ENCODE measurements at regions not wholly inside any gene's neighbourhood (a gene's known extent, or its start where the extent isn't known, plus 50 kb on each side); places are given as distances from the start of the nearest gene placed in this dataset.

DNA sequence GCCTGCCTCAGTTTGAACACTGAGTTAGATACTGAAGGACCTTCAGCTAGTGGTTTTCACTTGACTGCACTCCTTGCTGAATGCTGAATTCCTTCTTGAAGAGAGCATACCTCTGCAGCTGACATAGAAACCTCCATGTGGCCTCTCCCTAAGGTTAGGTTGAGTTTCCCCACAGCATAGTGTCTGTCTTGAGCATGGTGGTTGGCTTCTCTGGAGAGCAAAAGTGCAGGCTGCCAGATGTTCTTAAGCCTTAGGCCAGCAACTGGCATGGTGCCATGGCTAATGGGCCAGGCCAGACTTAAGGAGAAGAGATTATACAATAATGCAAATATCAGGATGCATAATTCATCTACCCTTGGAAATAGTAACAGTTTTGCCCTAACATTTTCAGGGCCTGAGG, 545.6 kb upstream of the ZNF385D start:
- CTCF ChIA-PET = no interaction called here
- no peak overlapping the region for H3K4me3 Mint-ChIP-seq
- peaks cover 0 to 14% (median 4%) of the 10 kb centered on the region in 11 donors for H3K9me3 Mint-ChIP-seq
- DNase-seq = no peak
- Histone ChIP-seq H3K36me3 (ENCODE audit: control insufficient read depth in 2 of 3, insufficient read depth in 3 of 3, low read length in 3 of 3) (no peaks in the 10 kb centered on the region), H3K27me3 (ENCODE audit: control insufficient read depth in 2 of 2, insufficient read depth in 2 of 2, low read length in 2 of 2) (no peaks in the 10 kb centered on the region), H3K4me1 (ENCODE audit: control insufficient read depth in 2 of 2, insufficient read depth in 2 of 2, low read length in 2 of 2) (no peaks in the 10 kb centered on the region), H3K9me3 (ENCODE audit: control insufficient read depth in 2 of 3, low read length in 3 of 3) (no peaks in the 10 kb centered on the region), H3K27ac (ENCODE audit: low read depth, low read length) (no peak overlapping the region), H3K4me3 (ENCODE audit: low read length) (no peak overlapping the region)
- H3K36me3 Mint-ChIP-seq = no peaks in the 10 kb centered on the region
- intact Hi-C loops (cut with micrococcal nuclease) = no loop called here
- H3K27me3 Mint-ChIP-seq = no peaks in the 10 kb centered on the region
- no peak for ATAC-seq
- no peaks in the 10 kb centered on the region for H3K4me1 Mint-ChIP-seq
- POLR2A ChIA-PET = no interaction called here
- H3K27ac Mint-ChIP-seq = no peak overlapping the region

DNA sequence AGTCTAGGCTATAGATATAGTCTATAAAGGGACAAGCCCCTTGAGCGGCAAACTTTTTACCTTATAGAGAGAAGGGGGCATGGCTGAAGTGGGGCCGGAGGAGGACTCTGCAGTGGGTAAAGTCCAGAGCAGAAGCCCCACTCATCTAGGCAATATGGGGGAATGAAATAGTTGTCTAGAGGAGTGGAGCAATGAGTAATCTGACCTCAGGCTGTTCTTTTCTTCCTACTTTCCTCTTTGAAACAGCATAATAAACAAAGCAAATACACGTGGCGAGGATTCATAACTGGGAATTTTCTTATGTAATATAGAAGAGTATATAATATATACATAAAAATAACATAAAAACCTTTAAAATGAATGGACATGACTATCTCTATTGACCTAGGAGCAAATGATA, 546.4 kb upstream of the ZNF385D start:
- DNase-seq = no peak
- Histone ChIP-seq H3K4me3 (ENCODE audit: low read length) (no peak overlapping the region), H3K27ac (ENCODE audit: low read depth, low read length) (no peak overlapping the region), H3K4me1 (ENCODE audit: control insufficient read depth in 2 of 2, insufficient read depth in 2 of 2, low read length in 2 of 2) (no peaks in the 10 kb centered on the region), H3K36me3 (ENCODE audit: control insufficient read depth in 2 of 3, insufficient read depth in 3 of 3, low read length in 3 of 3) (no peaks in the 10 kb centered on the region), H3K9me3 (ENCODE audit: control insufficient read depth in 2 of 3, low read length in 3 of 3) (no peaks in the 10 kb centered on the region), H3K27me3 (ENCODE audit: control insufficient read depth in 2 of 2, insufficient read depth in 2 of 2, low read length in 2 of 2) (no peaks in the 10 kb centered on the region)
- no peak overlapping the region for H3K4me3 Mint-ChIP-seq
- ATAC-seq = no peak
- peaks cover 0 to 14% (median 4%) of the 10 kb centered on the region in 11 donors for H3K9me3 Mint-ChIP-seq
- no peaks in the 10 kb centered on the region for H3K36me3 Mint-ChIP-seq
- no peaks in the 10 kb centered on the region for H3K27me3 Mint-ChIP-seq
- no peak overlapping the region for H3K27ac Mint-ChIP-seq
- POLR2A ChIA-PET = no interaction called here
- H3K4me1 Mint-ChIP-seq = no peaks in the 10 kb centered on the region
- CTCF ChIA-PET = no interaction called here
- intact Hi-C loops (cut with micrococcal nuclease) = no loop called here

DNA sequence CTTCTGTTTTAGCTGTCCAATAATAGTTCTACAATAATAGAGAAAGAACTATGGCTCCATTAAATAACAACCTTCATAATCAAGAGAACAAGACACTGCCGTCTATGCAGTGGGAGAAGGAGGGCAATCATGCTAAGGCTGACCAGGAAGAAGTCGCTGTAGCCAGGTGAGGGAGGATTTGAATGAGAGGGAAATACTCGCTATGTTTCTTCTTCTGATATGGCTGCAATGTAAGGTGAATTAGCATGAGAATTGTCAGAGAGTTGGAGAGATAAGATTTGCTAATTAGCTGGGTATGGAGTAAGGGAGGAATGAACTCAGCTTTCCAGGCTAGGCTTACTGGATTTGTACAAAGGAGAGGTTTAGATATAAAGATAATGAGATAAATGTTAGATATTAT, 555.4 kb upstream of the ZNF385D start:
- CTCF ChIA-PET = no interaction called here

DNA sequence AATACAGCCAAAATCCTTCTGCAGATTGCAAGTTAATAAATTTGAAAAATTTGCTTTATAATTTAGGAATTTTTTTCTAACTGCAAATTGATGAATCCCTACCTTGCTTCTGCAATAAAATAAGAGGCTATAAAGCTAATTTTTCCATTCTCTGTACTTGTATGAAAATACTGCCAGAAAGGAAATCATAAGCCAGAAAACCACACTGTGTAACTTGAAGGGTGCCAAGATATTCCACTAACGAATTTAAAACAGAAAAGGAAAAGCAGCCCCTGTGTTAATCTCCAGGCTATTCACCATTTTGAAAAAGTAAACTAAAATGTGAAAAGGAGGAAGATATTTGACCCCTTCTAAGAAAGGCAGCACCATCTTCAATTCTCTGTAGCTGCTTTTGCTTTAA, 557.9 kb upstream of the ZNF385D start:
- POLR2A ChIA-PET = no interaction called here
- CTCF ChIA-PET = no interaction called here
- H3K4me1 Mint-ChIP-seq = no peaks in the 10 kb centered on the region

More for the DNA sequence above, 555.4 kb upstream of the ZNF385D start:
- DNase-seq (no peak), ATAC-seq (no peak)
- Histone ChIP-seq H3K4me1 (ENCODE audit: control insufficient read depth in 2 of 2, insufficient read depth in 2 of 2, low read length in 2 of 2) (no peaks in the 10 kb centered on the region), H3K27ac (ENCODE audit: low read depth, low read length) (no peak overlapping the region), H3K36me3 (ENCODE audit: control insufficient read depth in 2 of 3, insufficient read depth in 3 of 3, low read length in 3 of 3) (no peaks in the 10 kb centered on the region), H3K27me3 (ENCODE audit: control insufficient read depth in 2 of 2, insufficient read depth in 2 of 2, low read length in 2 of 2) (no peaks in the 10 kb centered on the region), H3K9me3 (ENCODE audit: control insufficient read depth in 2 of 3, low read length in 3 of 3) (no peaks in the 10 kb centered on the region), H3K4me3 (ENCODE audit: low read length) (no peak overlapping the region)
- Mint-ChIP-seq H3K36me3 (no peaks in the 10 kb centered on the region), H3K4me3 (no peak overlapping the region), H3K27me3 (no peaks in the 10 kb centered on the region), H3K27ac (no peak overlapping the region), H3K4me1 (no peaks in the 10 kb centered on the region), H3K9me3 (peaks cover 0 to 15% (median 3%) of the 10 kb centered on the region in 11 donors)
- intact Hi-C loops (cut with micrococcal nuclease) = no loop called here
- POLR2A ChIA-PET = no interaction called here

DNA sequence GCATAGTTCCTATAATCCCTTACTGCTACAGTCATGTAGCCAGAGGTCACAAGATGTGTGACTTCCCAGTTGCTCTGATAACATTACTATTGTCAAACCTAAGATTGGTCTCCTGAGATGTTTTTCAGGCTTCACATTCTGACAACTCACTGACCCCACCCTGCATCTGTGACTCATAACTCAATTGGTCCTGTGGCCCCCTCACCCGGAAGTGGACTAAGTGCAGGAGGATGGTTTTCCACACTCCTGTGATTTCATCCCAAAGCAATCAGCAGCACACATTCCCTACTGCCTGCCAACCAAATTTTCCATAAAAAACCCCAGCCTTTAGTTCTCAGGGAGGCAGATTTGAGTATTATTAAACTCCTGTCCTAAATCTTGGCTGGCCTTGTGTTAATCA, 564.9 kb upstream of the ZNF385D start:
- Mint-ChIP-seq H3K9me3 (peaks cover 0 to 16% (median 8%) of the 10 kb centered on the region in 11 donors), H3K27me3 (no peaks in the 10 kb centered on the region), H3K4me1 (no peaks in the 10 kb centered on the region), H3K4me3 (no peak overlapping the region), H3K27ac (no peak overlapping the region), H3K36me3 (no peaks in the 10 kb centered on the region)
- ATAC-seq (no peak), DNase-seq (no peak)
- Histone ChIP-seq H3K4me1 (ENCODE audit: control insufficient read depth in 2 of 2, insufficient read depth in 2 of 2, low read length in 2 of 2) (no peaks in the 10 kb centered on the region), H3K36me3 (ENCODE audit: control insufficient read depth in 2 of 3, insufficient read depth in 3 of 3, low read length in 3 of 3) (no peaks in the 10 kb centered on the region), H3K27me3 (ENCODE audit: control insufficient read depth in 2 of 2, insufficient read depth in 2 of 2, low read length in 2 of 2) (no peaks in the 10 kb centered on the region), H3K27ac (ENCODE audit: low read depth, low read length) (no peak overlapping the region), H3K4me3 (ENCODE audit: low read length) (no peak overlapping the region), H3K9me3 (ENCODE audit: control insufficient read depth in 2 of 3, low read length in 3 of 3) (peaks cover 0 to 3% (median 0%) of the 10 kb centered on the region in 3 experiments)
- intact Hi-C loops (cut with micrococcal nuclease) = no loop called here
- POLR2A ChIA-PET = no interaction called here
- CTCF ChIA-PET = no interaction called here

More for the DNA sequence above, 557.9 kb upstream of the ZNF385D start:
- no peak overlapping the region for H3K27ac ChIP-seq (ENCODE audit: low read depth, low read length)
- no peaks in the 10 kb centered on the region for H3K36me3 ChIP-seq (ENCODE audit: control insufficient read depth in 2 of 3, insufficient read depth in 3 of 3, low read length in 3 of 3)
- H3K9me3 ChIP-seq (ENCODE audit: control insufficient read depth in 2 of 3, low read length in 3 of 3) = peaks cover 0 to 3% (median 0%) of the 10 kb centered on the region in 3 experiments
- no peaks in the 10 kb centered on the region for H3K4me1 ChIP-seq (ENCODE audit: control insufficient read depth in 2 of 2, insufficient read depth in 2 of 2, low read length in 2 of 2)
- Mint-ChIP-seq H3K36me3 (no peaks in the 10 kb centered on the region), H3K27ac (no peak overlapping the region), H3K27me3 (no peaks in the 10 kb centered on the region), H3K4me3 (no peak overlapping the region), H3K9me3 (peaks cover 0 to 13% (median 6%) of the 10 kb centered on the region in 11 donors)
- no peak for ATAC-seq
- no peaks in the 10 kb centered on the region for H3K27me3 ChIP-seq (ENCODE audit: control insufficient read depth in 2 of 2, insufficient read depth in 2 of 2, low read length in 2 of 2)
- intact Hi-C loops (cut with micrococcal nuclease) = no loop called here
- no peak overlapping the region for H3K4me3 ChIP-seq (ENCODE audit: low read length)
- DNase-seq = no peak

DNA sequence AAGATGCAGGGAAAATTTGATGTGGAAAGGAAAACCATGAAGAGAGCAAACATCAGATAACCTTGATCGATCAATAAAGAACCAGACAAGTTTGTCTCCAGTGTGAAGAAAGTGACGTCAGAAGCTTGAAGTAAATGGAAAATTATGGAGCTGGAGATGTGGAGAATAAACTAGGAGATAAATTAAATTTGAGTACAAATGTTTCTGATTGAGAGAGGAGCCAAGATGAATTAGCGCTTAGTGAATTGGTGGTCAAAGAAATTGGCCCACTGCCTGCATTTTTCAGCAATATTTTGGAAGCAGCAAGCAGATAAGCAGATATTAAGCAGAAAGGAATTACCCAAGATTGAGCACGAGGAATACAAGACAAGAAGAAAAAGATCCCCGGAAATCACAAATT, 567.3 kb upstream of the ZNF385D start:
- H3K4me1 Mint-ChIP-seq = no peaks in the 10 kb centered on the region
- H3K27ac Mint-ChIP-seq = no peak overlapping the region

DNA sequence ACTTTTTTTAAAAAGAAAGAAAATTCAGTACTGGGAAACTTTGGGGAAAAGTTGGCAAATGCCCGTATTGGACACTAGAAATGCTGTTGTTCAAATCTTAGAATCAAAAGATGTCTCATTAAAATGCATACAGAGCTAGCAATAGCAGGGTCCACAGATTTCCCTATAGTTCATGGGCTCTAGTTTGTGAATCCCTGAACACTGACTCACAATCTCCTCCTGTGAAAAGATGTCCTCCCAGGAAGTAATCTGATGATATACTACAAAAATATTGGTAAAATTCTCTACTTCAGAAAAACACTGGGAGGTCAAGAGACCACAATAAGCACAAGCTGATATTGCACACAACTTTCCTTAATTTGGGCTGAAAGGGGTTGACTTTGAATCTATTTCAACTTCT, 568.4 kb upstream of the ZNF385D start:
- no peaks in the 10 kb centered on the region for H3K4me1 Mint-ChIP-seq
- intact Hi-C loops (cut with micrococcal nuclease) = no loop called here
- no peaks in the 10 kb centered on the region for H3K36me3 Mint-ChIP-seq
- peaks cover 0 to 9% (median 4%) of the 10 kb centered on the region in 11 donors for H3K9me3 Mint-ChIP-seq
- Histone ChIP-seq H3K4me3 (ENCODE audit: low read length) (no peak overlapping the region), H3K9me3 (ENCODE audit: control insufficient read depth in 2 of 3, low read length in 3 of 3) (no peaks in the 10 kb centered on the region), H3K4me1 (ENCODE audit: control insufficient read depth in 2 of 2, insufficient read depth in 2 of 2, low read length in 2 of 2) (no peaks in the 10 kb centered on the region), H3K36me3 (ENCODE audit: control insufficient read depth in 2 of 3, insufficient read depth in 3 of 3, low read length in 3 of 3) (no peaks in the 10 kb centered on the region), H3K27me3 (ENCODE audit: control insufficient read depth in 2 of 2, insufficient read depth in 2 of 2, low read length in 2 of 2) (no peaks in the 10 kb centered on the region), H3K27ac (ENCODE audit: low read depth, low read length) (no peak overlapping the region)
- ChIA-PET CTCF (interaction anchor here (0.7 kb wide), 1 partner anchor 627 kb away, joined by 4 read pairs; no protein-coding TSS in a partner anchor), POLR2A (no interaction called here)
- no peaks in the 10 kb centered on the region for H3K27me3 Mint-ChIP-seq
- DNase-seq = no peak
- ATAC-seq = no peak
- H3K4me3 Mint-ChIP-seq = no peak overlapping the region
- H3K27ac Mint-ChIP-seq = no peak overlapping the region

More for the DNA sequence above, 567.3 kb upstream of the ZNF385D start:
- CTCF ChIA-PET = no interaction called here
- Mint-ChIP-seq H3K36me3 (no peaks in the 10 kb centered on the region), H3K4me3 (no peak overlapping the region), H3K9me3 (peaks cover 0 to 9% (median 6%) of the 10 kb centered on the region in 11 donors), H3K27me3 (no peaks in the 10 kb centered on the region)
- Histone ChIP-seq H3K36me3 (ENCODE audit: control insufficient read depth in 2 of 3, insufficient read depth in 3 of 3, low read length in 3 of 3) (no peaks in the 10 kb centered on the region), H3K9me3 (ENCODE audit: control insufficient read depth in 2 of 3, low read length in 3 of 3) (no peaks in the 10 kb centered on the region), H3K4me1 (ENCODE audit: control insufficient read depth in 2 of 2, insufficient read depth in 2 of 2, low read length in 2 of 2) (no peaks in the 10 kb centered on the region), H3K27me3 (ENCODE audit: control insufficient read depth in 2 of 2, insufficient read depth in 2 of 2, low read length in 2 of 2) (no peaks in the 10 kb centered on the region), H3K27ac (ENCODE audit: low read depth, low read length) (no peak overlapping the region), H3K4me3 (ENCODE audit: low read length) (no peak overlapping the region)
- no peak for DNase-seq
- intact Hi-C loops (cut with micrococcal nuclease) = no loop called here
- POLR2A ChIA-PET = no interaction called here
- ATAC-seq = no peak

All from naive thymus-derived CD4-positive, alpha-beta T cell (primary cell).